MM.1S (cell line): ENCODE measurements at regions not wholly inside any gene's neighbourhood (a gene's known extent, or its start where the extent isn't known, plus 50 kb on each side); places are given as distances from the start of the nearest gene placed in this dataset.

Source experiments
- CTCF ChIP-seq: fragments of 300-600 bp; sonication (generic); IDR thresholded peaks from 2 replicates; pipeline ENCODE4 v1.5.1; 2016; ENCODE audit warnings: antibody characterized with exemption, low read length, mixed read lengths
- EZH2 ChIP-seq: fragments of 300-600 bp; sonication (generic); optimal IDR thresholded peaks from 2 replicates; pipeline ENCODE3; 2017; ENCODE audit warnings: low read depth, mild to moderate bottlenecking, antibody characterized with exemption, low read length, mixed read lengths

GRCh38 chr2:217309056-217309455 is 449.2 kb upstream of the TNP1 start:
- TF ChIP-seq CTCF (no peak), EZH2 (no peak)
